Lower lobe of right lung (tissue), 2 donors: ENCODE measurements at regions not wholly inside any gene's neighbourhood (a gene's known extent, or its start where the extent isn't known, plus 50 kb on each side); places are given as distances from the start of the nearest gene placed in this dataset.

Experiments used
- ATAC-seq, 2 donors: fragments of 200-7000 bp; cut with Tn5 transposase; one replicate each; pipeline ENCODE4 v1.9.1; 2020 to 2022; ENCODE audit warnings: mild to moderate bottlenecking in 2 of 2, moderate library complexity in 2 of 2
- DNase-seq: peaks from one replicate; pipeline ENCODE4 v3.0.0-alpha.2; 2020
- H3K27ac ChIP-seq: fragments of 200-600 bp; one replicate; pipeline ENCODE4 v1.8.0; 2022
- H3K27me3 ChIP-seq: fragments of 200-600 bp; one replicate; pipeline ENCODE4 v1.8.0; 2022; ENCODE audit warnings: low read depth
- H3K36me3 ChIP-seq: fragments of 200-600 bp; one replicate; pipeline ENCODE4 v1.8.0; 2022; ENCODE audit warnings: mild to moderate bottlenecking
- H3K4me1 ChIP-seq: fragments of 200-600 bp; one replicate; pipeline ENCODE4 v1.8.0; 2022
- H3K4me3 ChIP-seq: fragments of 200-600 bp; one replicate; pipeline ENCODE4 v1.8.0; 2022; ENCODE audit warnings: mild to moderate bottlenecking
- H3K9me3 ChIP-seq: fragments of 200-600 bp; one replicate; pipeline ENCODE4 v1.8.0; 2022
- intact Hi-C: fragments of 100-400 bp; cut with DNase I; formaldehyde crosslinking; loops from one replicate; pipeline ENCODE4 v1.11.0; 2022
- TF ChIP-seq, protein P1 (sequence below): fragments of 200-600 bp; IDR thresholded peaks from one replicate; pipeline ENCODE4 v1.8.0; 2022; ENCODE audit warnings: antibody characterized with exemption, mild to moderate bottlenecking
- donor health status: DM: no; HTN: yes; CAD: no; lungs with severe emphysema.

DNA sequence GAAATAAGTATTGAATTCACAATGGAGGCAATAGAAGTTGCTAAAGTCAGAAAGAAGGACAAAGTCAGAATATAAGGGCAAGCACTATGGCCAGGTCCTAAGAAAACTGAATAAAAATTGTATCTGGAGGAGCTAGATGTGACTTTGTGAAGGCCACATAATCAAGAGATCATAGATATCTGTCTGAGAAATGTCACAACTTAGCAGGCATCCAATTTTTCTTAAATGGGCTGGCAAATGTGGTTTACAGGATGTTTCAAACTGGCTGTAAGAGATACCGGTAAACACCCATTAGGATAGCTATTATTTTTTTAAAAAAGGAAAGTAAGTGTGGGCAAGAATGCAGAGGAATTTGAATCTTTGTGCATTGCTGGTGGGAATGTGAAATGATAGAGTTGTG lies 303.1 kb upstream of the CHORDC1 start:
- no peaks in the 10 kb centered on the region for H3K36me3 ChIP-seq
- TF ChIP-seq, protein P1, sequence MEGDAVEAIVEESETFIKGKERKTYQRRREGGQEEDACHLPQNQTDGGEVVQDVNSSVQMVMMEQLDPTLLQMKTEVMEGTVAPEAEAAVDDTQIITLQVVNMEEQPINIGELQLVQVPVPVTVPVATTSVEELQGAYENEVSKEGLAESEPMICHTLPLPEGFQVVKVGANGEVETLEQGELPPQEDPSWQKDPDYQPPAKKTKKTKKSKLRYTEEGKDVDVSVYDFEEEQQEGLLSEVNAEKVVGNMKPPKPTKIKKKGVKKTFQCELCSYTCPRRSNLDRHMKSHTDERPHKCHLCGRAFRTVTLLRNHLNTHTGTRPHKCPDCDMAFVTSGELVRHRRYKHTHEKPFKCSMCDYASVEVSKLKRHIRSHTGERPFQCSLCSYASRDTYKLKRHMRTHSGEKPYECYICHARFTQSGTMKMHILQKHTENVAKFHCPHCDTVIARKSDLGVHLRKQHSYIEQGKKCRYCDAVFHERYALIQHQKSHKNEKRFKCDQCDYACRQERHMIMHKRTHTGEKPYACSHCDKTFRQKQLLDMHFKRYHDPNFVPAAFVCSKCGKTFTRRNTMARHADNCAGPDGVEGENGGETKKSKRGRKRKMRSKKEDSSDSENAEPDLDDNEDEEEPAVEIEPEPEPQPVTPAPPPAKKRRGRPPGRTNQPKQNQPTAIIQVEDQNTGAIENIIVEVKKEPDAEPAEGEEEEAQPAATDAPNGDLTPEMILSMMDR, result no peak
- intact Hi-C loops, result no loop called here
- DNase-seq (no peak), ATAC-seq (no peak)
- no peaks in the 10 kb centered on the region for H3K27me3 ChIP-seq
- no peak overlapping the region for H3K27ac ChIP-seq
- no peaks in the 10 kb centered on the region for H3K4me1 ChIP-seq
- H3K9me3 ChIP-seq, result no peaks in the 10 kb centered on the region
- H3K4me3 ChIP-seq, result no peak overlapping the region

DNA sequence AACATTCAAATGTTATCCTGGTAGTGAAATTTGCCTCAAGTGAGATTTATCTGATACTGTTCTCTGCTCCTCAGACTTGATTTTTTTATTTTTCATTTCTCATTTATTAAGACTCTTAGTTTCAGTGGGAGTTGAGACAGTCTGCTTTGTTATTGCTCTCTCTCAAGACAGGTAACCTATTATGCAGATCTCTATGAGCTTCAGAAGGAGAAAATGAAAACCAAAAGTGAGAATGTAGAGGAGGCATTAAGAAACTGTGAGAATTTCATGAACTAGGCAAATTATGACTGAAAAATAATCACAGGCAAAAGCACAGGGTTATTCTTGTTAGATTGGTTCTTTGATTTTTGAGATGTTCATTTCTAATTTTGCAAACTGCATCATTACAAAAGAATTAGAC lies 290.0 kb upstream of the CHORDC1 start:
- Histone ChIP-seq H3K27ac (no peak overlapping the region), H3K9me3 (no peaks in the 10 kb centered on the region), H3K36me3 (no peaks in the 10 kb centered on the region), H3K4me1 (no peaks in the 10 kb centered on the region), H3K4me3 (no peak overlapping the region), H3K27me3 (no peaks in the 10 kb centered on the region)
- no peak for DNase-seq
- ATAC-seq, result no peak
- TF ChIP-seq, protein P1, result no peak
- intact Hi-C loops, result no loop called here

DNA sequence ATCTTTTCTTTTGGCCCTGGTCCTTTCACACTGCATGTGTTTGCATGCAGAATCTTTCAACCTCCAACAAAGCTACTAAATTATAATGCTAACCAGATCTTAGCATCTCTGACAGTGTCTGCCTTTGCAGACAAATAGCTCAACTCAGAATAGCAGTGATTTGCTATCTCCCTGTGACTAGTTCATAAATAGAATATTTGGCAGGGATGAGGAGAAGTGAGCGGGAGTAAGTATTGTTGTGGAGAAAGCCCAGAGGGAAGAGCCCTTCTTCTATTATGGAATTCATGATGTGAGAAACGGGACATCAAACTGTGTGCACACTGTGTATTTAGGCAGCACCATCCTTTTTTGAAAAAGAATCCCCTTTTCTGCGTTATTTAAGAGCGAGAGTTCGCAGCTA lies 288.0 kb upstream of the CHORDC1 start:
- ATAC-seq (no peak), DNase-seq (no peak)
- Histone ChIP-seq H3K27ac (no peak overlapping the region), H3K4me3 (no peak overlapping the region), H3K4me1 (no peaks in the 10 kb centered on the region), H3K9me3 (no peaks in the 10 kb centered on the region), H3K36me3 (no peaks in the 10 kb centered on the region), H3K27me3 (no peaks in the 10 kb centered on the region)
- intact Hi-C loops, result no loop called here
- TF ChIP-seq, protein P1, result no peak

DNA sequence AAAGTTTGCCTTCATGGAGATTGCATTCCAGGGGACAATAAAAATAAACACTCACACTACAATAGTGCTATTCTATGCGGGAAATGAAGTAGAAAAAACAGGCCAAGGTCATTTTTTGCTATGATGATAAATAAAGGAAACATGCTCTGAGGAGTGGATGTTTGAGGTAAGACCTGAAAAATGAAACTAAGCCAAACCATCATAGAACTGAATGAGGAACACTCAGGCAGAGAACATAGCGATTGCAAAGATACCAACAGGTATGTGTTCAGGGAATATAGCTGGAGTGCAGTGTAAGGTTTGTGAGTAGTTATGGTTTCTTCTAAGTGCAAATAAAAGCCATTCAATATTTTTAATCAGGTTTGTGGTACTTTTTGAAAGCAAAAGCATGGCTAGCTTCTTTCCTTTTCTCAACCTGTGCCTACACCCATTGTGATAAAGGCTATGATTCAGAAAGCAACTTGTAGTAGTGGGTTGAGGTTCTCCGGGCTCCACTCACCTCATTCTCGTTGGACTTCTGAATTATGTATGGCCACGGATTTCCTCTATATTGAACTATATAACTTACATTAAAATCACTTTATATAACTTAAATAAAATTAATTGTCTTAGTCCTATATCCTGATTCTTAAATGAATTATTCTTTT lies 278.2 kb upstream of the CHORDC1 start:
- H3K9me3 ChIP-seq, result peaks cover 9% of the 10 kb centered on the region
- H3K4me3 ChIP-seq, result no peak overlapping the region
- TF ChIP-seq, protein P1, result no peak
- no peak for ATAC-seq
- H3K27ac ChIP-seq, result no peak overlapping the region
- no peaks in the 10 kb centered on the region for H3K4me1 ChIP-seq
- no peaks in the 10 kb centered on the region for H3K27me3 ChIP-seq
- no peak for DNase-seq
- intact Hi-C loops, result no loop called here
- no peaks in the 10 kb centered on the region for H3K36me3 ChIP-seq

DNA sequence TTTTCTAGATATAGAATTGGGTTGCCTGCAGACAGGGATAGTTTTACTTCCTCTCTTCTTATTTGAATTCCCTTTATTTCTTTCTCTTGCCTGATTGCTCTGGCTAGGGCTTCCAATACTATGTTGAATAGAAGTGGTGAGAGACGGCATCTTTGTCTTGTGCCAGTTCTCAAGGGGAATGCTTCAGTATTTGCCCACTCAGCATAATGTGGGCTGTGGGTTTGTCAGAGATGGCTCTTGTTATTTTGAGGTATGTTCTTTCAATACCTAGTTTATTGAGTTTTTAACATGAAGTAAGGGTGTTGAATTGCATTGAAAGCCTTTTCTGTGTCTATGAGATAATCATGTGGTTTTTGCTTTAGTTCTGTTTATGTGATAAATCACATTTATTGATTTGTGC lies 273.9 kb upstream of the CHORDC1 start:
- Histone ChIP-seq H3K27me3 (no peaks in the 10 kb centered on the region), H3K27ac (no peak overlapping the region), H3K4me3 (no peak overlapping the region), H3K4me1 (no peaks in the 10 kb centered on the region), H3K9me3 (peaks cover 9% of the 10 kb centered on the region), H3K36me3 (no peaks in the 10 kb centered on the region)
- TF ChIP-seq, protein P1, result no peak
- intact Hi-C loops, result no loop called here
- no peak for DNase-seq
- ATAC-seq, result no peak
